ENCODE measurements at regions not wholly inside any gene's neighbourhood (a gene's known extent, or its start where the extent isn't known, plus 50 kb on each side); places are given as distances from the start of the nearest gene placed in this dataset.

DNA sequence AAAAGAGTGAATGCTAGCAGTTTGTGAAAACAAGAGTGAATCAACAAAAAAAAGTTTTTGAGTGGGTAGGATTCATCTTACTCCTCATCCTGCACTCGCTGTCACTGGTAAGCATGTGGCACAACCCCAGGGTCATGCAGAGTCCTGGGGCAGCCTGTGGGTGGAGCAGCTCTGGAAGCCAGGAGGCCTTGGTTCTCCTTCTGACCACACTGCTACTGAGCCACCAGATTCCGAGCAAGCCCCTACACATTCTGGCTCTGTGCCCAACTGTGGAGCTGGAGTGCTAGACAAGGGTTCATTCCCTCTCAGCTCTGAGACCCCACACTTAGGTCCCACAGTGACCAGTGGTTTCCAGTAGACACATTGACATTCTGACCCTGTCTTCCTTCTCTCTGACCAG lies 670.6 kb downstream of the BCL11A start:
- TF ChIP-seq, protein P1, sequence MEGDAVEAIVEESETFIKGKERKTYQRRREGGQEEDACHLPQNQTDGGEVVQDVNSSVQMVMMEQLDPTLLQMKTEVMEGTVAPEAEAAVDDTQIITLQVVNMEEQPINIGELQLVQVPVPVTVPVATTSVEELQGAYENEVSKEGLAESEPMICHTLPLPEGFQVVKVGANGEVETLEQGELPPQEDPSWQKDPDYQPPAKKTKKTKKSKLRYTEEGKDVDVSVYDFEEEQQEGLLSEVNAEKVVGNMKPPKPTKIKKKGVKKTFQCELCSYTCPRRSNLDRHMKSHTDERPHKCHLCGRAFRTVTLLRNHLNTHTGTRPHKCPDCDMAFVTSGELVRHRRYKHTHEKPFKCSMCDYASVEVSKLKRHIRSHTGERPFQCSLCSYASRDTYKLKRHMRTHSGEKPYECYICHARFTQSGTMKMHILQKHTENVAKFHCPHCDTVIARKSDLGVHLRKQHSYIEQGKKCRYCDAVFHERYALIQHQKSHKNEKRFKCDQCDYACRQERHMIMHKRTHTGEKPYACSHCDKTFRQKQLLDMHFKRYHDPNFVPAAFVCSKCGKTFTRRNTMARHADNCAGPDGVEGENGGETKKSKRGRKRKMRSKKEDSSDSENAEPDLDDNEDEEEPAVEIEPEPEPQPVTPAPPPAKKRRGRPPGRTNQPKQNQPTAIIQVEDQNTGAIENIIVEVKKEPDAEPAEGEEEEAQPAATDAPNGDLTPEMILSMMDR (IDR thresholded peaks at IDR 0.05; ENCODE audit: insufficient read depth, low read length): no peak
- TF ChIP-seq, protein P2, sequence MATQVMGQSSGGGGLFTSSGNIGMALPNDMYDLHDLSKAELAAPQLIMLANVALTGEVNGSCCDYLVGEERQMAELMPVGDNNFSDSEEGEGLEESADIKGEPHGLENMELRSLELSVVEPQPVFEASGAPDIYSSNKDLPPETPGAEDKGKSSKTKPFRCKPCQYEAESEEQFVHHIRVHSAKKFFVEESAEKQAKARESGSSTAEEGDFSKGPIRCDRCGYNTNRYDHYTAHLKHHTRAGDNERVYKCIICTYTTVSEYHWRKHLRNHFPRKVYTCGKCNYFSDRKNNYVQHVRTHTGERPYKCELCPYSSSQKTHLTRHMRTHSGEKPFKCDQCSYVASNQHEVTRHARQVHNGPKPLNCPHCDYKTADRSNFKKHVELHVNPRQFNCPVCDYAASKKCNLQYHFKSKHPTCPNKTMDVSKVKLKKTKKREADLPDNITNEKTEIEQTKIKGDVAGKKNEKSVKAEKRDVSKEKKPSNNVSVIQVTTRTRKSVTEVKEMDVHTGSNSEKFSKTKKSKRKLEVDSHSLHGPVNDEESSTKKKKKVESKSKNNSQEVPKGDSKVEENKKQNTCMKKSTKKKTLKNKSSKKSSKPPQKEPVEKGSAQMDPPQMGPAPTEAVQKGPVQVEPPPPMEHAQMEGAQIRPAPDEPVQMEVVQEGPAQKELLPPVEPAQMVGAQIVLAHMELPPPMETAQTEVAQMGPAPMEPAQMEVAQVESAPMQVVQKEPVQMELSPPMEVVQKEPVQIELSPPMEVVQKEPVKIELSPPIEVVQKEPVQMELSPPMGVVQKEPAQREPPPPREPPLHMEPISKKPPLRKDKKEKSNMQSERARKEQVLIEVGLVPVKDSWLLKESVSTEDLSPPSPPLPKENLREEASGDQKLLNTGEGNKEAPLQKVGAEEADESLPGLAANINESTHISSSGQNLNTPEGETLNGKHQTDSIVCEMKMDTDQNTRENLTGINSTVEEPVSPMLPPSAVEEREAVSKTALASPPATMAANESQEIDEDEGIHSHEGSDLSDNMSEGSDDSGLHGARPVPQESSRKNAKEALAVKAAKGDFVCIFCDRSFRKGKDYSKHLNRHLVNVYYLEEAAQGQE (IDR thresholded peaks at IDR 0.05; ENCODE audit: insufficient replicate concordance, low read depth): no peak
- TF ChIP-seq POLR2AphosphoS5 (IDR thresholded peaks at IDR 0.05; ENCODE audit: low read depth) (no peak), GABPA (IDR thresholded peaks at IDR 0.05; ENCODE audit: low read depth) (no peak)

All from HL-60 (cell line).